K562 (cell line): ENCODE measurements at regions not wholly inside any gene's neighbourhood (a gene's known extent, or its start where the extent isn't known, plus 50 kb on each side); places are given as distances from the start of the nearest gene placed in this dataset.

Experiments used
- ATAC-seq: fragments of 200-7000 bp; cut with Tn5 transposase; 3 replicates; pipeline ENCODE4 v1.9.1; 2020; ENCODE audit warnings: moderate library complexity
- BruUV-seq: library from RNA; stranded (reverse); fragments of 400-500 nt; replicated peaks from 2 replicates; lab custom pipeline; 2021; lab: Mats Ljungman, UMichigan
- CTCF ChIA-PET: fragments of 300-600 bp; formaldehyde crosslinking; extraction: SDS; loops from one replicate; lab custom pipeline; 2021; ENCODE audit warnings: low intra/inter-chr PET ratio; lab: Yijun Ruan, JAX
- POLR2A ChIA-PET: fragments of 300-600, 350-650 bp; sonication (Branson Sonifier 250); formaldehyde crosslinking; extraction: SDS; loops from one replicate; lab custom pipeline; 2021; ENCODE audit warnings: antibody characterized with exemption, inconsistent platforms; lab: Yijun Ruan, JAX
- DNase-seq, 4 experiments: peaks; one replicate each; pipeline versions ENCODE4 v3.0.0 to v3.0.0-alpha.2; 2011 to 2018; ENCODE audit warnings: low spot score in 3 of 4, mixed read lengths in 3 of 4; ENCODE audit errors: extremely low read depth in 1 of 4
- FAIRE-seq: peaks from 2 replicates; lab custom pipeline; 2011; peaks lifted over from hg19 to GRCh38; lab: Jason Lieb, UNC
- H2AFZ ChIP-seq: 2 replicates; pipeline ENCODE4 v1.6.0; 2011; ENCODE audit warnings: low read depth, low read length, control low read depth, inconsistent platforms
- H3K27ac ChIP-seq: fragments of 200-600 bp; 3 replicates; pipeline ENCODE4 v1.8.0; 2011; ENCODE audit warnings: low read depth, mild to moderate bottlenecking, control low read depth, inconsistent platforms, low read length, moderate library complexity, mixed read lengths; ENCODE audit errors: extremely low read depth
- H3K27me3 ChIP-seq, 2 experiments: fragments of 300-600 bp in 1 of 2; 2 replicates in 1 of 2; 3 replicates in 1 of 2; pipeline versions ENCODE4 v1.6.0 to v1.8.0; 2011; ENCODE audit warnings: inconsistent platforms in 2 of 2, low read length in 2 of 2, mild to moderate bottlenecking in 1 of 2, mixed read lengths in 1 of 2, moderate library complexity in 1 of 2; ENCODE audit not compliant: control insufficient read depth in 2 of 2, insufficient read depth in 2 of 2
- H3K36me3 ChIP-seq: fragments of 300-600 bp; 3 replicates; pipeline ENCODE4 v1.8.0; 2011; ENCODE audit warnings: mild to moderate bottlenecking, low read length, inconsistent platforms; ENCODE audit not compliant: control insufficient read depth, insufficient read depth
- H3K4me1 ChIP-seq, 2 experiments: fragments of 200-600 bp in 1 of 2; replicated peaks in 1 of 2; 2 replicates in 1 of 2; 3 replicates in 1 of 2; pipeline versions ENCODE4 v1.5.1 to v1.8.0; 2011; ENCODE audit warnings: inconsistent platforms in 2 of 2, low read length in 2 of 2, mild to moderate bottlenecking in 1 of 2, mixed read lengths in 1 of 2, moderate library complexity in 1 of 2; ENCODE audit not compliant: control insufficient read depth in 2 of 2, insufficient read depth in 2 of 2
- H3K4me2 ChIP-seq: 2 replicates; pipeline ENCODE4 v1.6.1; 2011; ENCODE audit warnings: low read length, control low read depth, inconsistent platforms, mixed read lengths; ENCODE audit not compliant: insufficient read depth
- H3K4me3 ChIP-seq: fragments of 200-600 bp; sonication (generic), shearing (Covaris generic); 2 replicates; pipeline ENCODE4 v1.5.1; 2016; ENCODE audit warnings: control low read depth, inconsistent platforms
- H3K79me2 ChIP-seq: fragments of 200-600 bp; 3 replicates; pipeline ENCODE4 v1.8.0; 2011; ENCODE audit warnings: low read length, inconsistent platforms; ENCODE audit not compliant: control insufficient read depth, insufficient read depth
- H3K9ac ChIP-seq, 2 experiments: 2 replicates each; pipeline versions ENCODE4 v1.6.0 to v1.6.1; 2011; ENCODE audit warnings: low read depth in 2 of 2, low read length in 2 of 2, control low read depth in 1 of 2, inconsistent platforms in 1 of 2, mild to moderate bottlenecking in 1 of 2, mixed read lengths in 1 of 2; ENCODE audit not compliant: insufficient read depth in 1 of 2
- H3K9me1 ChIP-seq: one replicate; pipeline ENCODE4 v1.6.0; 2011; ENCODE audit warnings: inconsistent platforms, mild to moderate bottlenecking, low read length, moderate library complexity; ENCODE audit not compliant: control insufficient read depth, insufficient read depth
- H3K9me3 ChIP-seq: replicated peaks from 2 replicates; pipeline ENCODE4 v1.5.1; 2011; ENCODE audit warnings: low read depth, low read length, inconsistent platforms; ENCODE audit not compliant: control insufficient read depth, insufficient read depth
- H4K20me1 ChIP-seq: replicated peaks from 2 replicates; pipeline ENCODE4 v1.6.1; 2011; ENCODE audit warnings: low read length, inconsistent platforms, mixed read lengths; ENCODE audit not compliant: control insufficient read depth, insufficient read depth
- HOXB6 ChIP-seq: fragments of 250-450 bp; sonication (Bioruptor Pico); IDR thresholded peaks from 2 replicates; pipeline ENCODE4 v1.5.1; 2022; ENCODE audit warnings: mild to moderate bottlenecking, borderline replicate concordance
- ZFP36 ChIP-seq: fragments of 150-350 bp; IDR thresholded peaks from 2 replicates; pipeline ENCODE4 v1.6.1; 2018; ENCODE audit warnings: low read length, low read depth; ENCODE audit not compliant: partially characterized antibody
- ZNF384 ChIP-seq: IDR thresholded peaks from 2 replicates; pipeline ENCODE4 v1.6.1; 2012; ENCODE audit warnings: low read depth, low read length, improper control_type of control experiment
- ZNF561 ChIP-seq: fragments of 450-650 bp; formaldehyde crosslinking; conservative IDR thresholded peaks from 2 replicates; pipeline ENCODE4 v1.4.0; 2020; ENCODE audit warnings: mild to moderate bottlenecking, moderate library complexity
- WGBS: fragments of 100-300 bp; shearing (Covaris generic); methylation state at CpG from one replicate; pipeline ENCODE4 v1.1.6; 2016; ENCODE audit warnings: low coverage, mixed read lengths; ENCODE audit not compliant: insufficient coverage; ENCODE audit errors: missing lambda C conversion rate; 5-methylcytosine and 5-hydroxymethylcytosine counted together
- in situ Hi-C: fragments of 300-500 bp; cut with MboI; formaldehyde crosslinking; loops from 4 replicates; pipeline ENCODE4 v1.15.0; 2018; ENCODE audit warnings: inconsistent platforms, mixed read lengths
- intact Hi-C: fragments of 100-400 bp; cut with micrococcal nuclease; formaldehyde crosslinking; loops from 2 replicates; pipeline ENCODE4 v1.14.2; 2022

DNA sequence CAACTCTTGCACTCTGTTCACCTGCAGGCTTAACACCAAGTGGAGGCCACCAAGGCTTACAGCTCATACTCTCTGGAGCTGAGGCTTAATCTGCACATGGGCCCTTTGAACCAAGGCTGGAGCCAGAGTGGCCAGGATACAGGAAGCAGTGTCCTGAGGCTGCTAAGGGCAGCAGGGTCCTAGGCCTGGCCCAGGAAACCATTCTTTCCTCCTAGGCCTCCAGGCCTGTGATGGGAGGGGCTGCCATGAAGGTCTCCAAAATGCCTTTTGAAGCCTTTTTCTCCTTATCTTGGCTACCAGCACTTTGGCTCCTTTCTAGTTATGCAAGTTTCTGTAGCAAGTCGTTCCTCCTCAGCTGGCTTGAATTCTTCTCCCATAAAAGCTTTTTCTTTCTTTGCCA, 68.0 kb upstream of the GNAI1 start:
- Histone ChIP-seq H3K27ac (no peak overlapping the region), H3K4me3 (no peak overlapping the region), H3K9me1 (no peaks in the 10 kb centered on the region), H2AFZ (no peak overlapping the region), H3K9me3 (no peaks in the 10 kb centered on the region), H4K20me1 (no peaks in the 10 kb centered on the region), H3K4me1 (no peaks in the 10 kb centered on the region), H3K9ac (no peak overlapping the region), H3K4me2 (no peak overlapping the region), H3K79me2 (no peaks in the 10 kb centered on the region), H3K27me3 (no peaks in the 10 kb centered on the region), H3K36me3 (no peaks in the 10 kb centered on the region)
- 0% methylated on average over 1 of the region's 1 CpG for WGBS
- intact Hi-C loops (no loop called here), in situ Hi-C loops (no loop called here)
- DNase-seq (no peak), ATAC-seq (no peak), FAIRE-seq (no peak)
- ChIA-PET CTCF (no interaction called here), POLR2A (no interaction called here)
- BruUV-seq = no TSS peak
- no peak for TF ChIP-seq ZNF384
- peak; percentile 68 for TF ChIP-seq ZFP36

GRCh38 chr7:80063834-80064233, 70.8 kb upstream of the GNAI1 start:
- Histone ChIP-seq H3K9me3 (no peaks in the 10 kb centered on the region), H3K9ac (no peak overlapping the region), H3K36me3 (no peaks in the 10 kb centered on the region), H3K27me3 (no peaks in the 10 kb centered on the region), H2AFZ (no peak overlapping the region), H3K4me1 (no peaks in the 10 kb centered on the region), H3K4me3 (no peak overlapping the region), H3K9me1 (no peaks in the 10 kb centered on the region), H4K20me1 (no peaks in the 10 kb centered on the region), H3K27ac (no peak overlapping the region), H3K79me2 (no peaks in the 10 kb centered on the region), H3K4me2 (no peak overlapping the region)
- POLR2A ChIA-PET = no interaction called here
- FAIRE-seq (no peak), DNase-seq (no peak), ATAC-seq (no peak)
- intact Hi-C loops = no loop called here
- BruUV-seq = no TSS peak
- TF ChIP-seq HOXB6 (CRISPR knock-in tag) (no peak), ZNF561 (CRISPR knock-in tag) (no peak)
- CTCF ChIA-PET = no interaction called here
- 0% methylated on average over 4 of the region's 4 CpGs for WGBS
- in situ Hi-C loops = no loop called here
